ENCODE measurements at regions not wholly inside any gene's neighbourhood (a gene's known extent, or its start where the extent isn't known, plus 50 kb on each side); places are given as distances from the start of the nearest gene placed in this dataset.

GRCh38 chr10:59959504-59960018 is 53.2 kb upstream of the CCDC6 start:
- TF ChIP-seq STAT1 (IDR thresholded peaks at IDR 0.05; ENCODE audit: unreplicated experiment), result no peak
- no peak for TF ChIP-seq CTCF (conservative IDR thresholded peaks at IDR 0.05; ENCODE audit: low read depth in 2 of 2)
- TF ChIP-seq CREB1 (CRISPR knock-in tag; IDR thresholded peaks at IDR 0.05; ENCODE audit: low read depth), result no peak
- TF ChIP-seq, protein P1, sequence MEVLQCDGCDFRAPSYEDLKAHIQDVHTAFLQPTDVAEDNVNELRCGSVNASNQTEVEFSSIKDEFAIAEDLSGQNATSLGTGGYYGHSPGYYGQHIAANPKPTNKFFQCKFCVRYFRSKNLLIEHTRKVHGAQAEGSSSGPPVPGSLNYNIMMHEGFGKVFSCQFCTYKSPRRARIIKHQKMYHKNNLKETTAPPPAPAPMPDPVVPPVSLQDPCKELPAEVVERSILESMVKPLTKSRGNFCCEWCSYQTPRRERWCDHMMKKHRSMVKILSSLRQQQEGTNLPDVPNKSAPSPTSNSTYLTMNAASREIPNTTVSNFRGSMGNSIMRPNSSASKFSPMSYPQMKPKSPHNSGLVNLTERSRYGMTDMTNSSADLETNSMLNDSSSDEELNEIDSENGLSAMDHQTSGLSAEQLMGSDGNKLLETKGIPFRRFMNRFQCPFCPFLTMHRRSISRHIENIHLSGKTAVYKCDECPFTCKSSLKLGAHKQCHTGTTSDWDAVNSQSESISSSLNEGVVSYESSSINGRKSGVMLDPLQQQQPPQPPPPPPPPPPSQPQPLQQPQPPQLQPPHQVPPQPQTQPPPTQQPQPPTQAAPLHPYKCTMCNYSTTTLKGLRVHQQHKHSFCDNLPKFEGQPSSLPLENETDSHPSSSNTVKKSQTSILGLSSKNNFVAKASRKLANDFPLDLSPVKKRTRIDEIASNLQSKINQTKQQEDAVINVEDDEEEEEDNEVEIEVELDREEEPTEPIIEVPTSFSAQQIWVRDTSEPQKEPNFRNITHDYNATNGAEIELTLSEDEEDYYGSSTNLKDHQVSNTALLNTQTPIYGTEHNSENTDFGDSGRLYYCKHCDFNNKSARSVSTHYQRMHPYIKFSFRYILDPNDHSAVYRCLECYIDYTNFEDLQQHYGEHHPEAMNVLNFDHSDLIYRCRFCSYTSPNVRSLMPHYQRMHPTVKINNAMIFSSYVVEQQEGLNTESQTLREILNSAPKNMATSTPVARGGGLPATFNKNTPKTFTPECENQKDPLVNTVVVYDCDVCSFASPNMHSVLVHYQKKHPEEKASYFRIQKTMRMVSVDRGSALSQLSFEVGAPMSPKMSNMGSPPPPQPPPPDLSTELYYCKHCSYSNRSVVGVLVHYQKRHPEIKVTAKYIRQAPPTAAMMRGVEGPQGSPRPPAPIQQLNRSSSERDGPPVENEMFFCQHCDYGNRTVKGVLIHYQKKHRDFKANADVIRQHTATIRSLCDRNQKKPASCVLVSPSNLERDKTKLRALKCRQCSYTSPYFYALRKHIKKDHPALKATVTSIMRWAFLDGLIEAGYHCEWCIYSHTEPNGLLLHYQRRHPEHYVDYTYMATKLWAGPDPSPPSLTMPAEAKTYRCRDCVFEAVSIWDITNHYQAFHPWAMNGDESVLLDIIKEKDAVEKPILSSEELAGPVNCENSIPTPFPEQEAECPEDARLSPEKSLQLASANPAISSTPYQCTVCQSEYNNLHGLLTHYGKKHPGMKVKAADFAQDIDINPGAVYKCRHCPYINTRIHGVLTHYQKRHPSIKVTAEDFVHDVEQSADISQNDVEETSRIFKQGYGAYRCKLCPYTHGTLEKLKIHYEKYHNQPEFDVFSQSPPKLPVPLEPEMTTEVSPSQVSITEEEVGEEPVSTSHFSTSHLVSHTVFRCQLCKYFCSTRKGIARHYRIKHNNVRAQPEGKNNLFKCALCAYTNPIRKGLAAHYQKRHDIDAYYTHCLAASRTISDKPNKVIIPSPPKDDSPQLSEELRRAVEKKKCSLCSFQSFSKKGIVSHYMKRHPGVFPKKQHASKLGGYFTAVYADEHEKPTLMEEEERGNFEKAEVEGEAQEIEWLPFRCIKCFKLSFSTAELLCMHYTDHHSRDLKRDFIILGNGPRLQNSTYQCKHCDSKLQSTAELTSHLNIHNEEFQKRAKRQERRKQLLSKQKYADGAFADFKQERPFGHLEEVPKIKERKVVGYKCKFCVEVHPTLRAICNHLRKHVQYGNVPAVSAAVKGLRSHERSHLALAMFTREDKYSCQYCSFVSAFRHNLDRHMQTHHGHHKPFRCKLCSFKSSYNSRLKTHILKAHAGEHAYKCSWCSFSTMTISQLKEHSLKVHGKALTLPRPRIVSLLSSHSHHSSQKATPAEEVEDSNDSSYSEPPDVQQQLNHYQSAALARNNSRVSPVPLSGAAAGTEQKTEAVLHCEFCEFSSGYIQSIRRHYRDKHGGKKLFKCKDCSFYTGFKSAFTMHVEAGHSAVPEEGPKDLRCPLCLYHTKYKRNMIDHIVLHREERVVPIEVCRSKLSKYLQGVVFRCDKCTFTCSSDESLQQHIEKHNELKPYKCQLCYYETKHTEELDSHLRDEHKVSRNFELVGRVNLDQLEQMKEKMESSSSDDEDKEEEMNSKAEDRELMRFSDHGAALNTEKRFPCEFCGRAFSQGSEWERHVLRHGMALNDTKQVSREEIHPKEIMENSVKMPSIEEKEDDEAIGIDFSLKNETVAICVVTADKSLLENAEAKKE (CRISPR knock-in tag; IDR thresholded peaks at IDR 0.05), result no peak
- TF ChIP-seq ZNF331 (CRISPR knock-in tag; IDR thresholded peaks at IDR 0.05; ENCODE audit: low read depth), result no peak
- no peak for TF ChIP-seq REST (IDR thresholded peaks at IDR 0.05; ENCODE audit: unreplicated experiment)
- no peak for TF ChIP-seq ZNF114 (CRISPR knock-in tag; IDR thresholded peaks at IDR 0.05)
- H3K4me1 ChIP-seq (ENCODE audit: insufficient read depth), result no peaks in the 10 kb centered on the region
- no peaks in the 10 kb centered on the region for H3K36me3 ChIP-seq (ENCODE audit: insufficient read depth)
- peak overlapping the region; percentile 76 for H2AFZ ChIP-seq
- no peaks in the 10 kb centered on the region for H3F3A ChIP-seq (replicated peaks; ENCODE audit: low read depth)
- H3K4me2 ChIP-seq, result no peak overlapping the region
- H3K27ac ChIP-seq (ENCODE audit: low read depth), result no peak overlapping the region
- Mint-ChIP-seq H3K36me3 (ENCODE audit: low read depth) (no peaks in the 10 kb centered on the region), H3K4me1 (peaks cover 8% of the 10 kb centered on the region), H3K4me3 (no peak overlapping the region), H3K27me3 (ENCODE audit: insufficient read depth, low read depth, poor library complexity) (no peaks in the 10 kb centered on the region), H3K9me3 (no peaks in the 10 kb centered on the region), H3K27ac (no peak overlapping the region; the same call in 1 of the 2 replicates)
- no peaks in the 10 kb centered on the region for H3K9me2 ChIP-seq (ENCODE audit: insufficient read depth)
- H3K79me2 ChIP-seq (replicated peaks; ENCODE audit: insufficient read depth), result no peaks in the 10 kb centered on the region
- H4K20me1 ChIP-seq (replicated peaks; ENCODE audit: insufficient read depth), result no peaks in the 10 kb centered on the region
- ATAC-seq (no peak), DNase-seq (ENCODE audit: low spot score) (no peak)
- H3K4me3 ChIP-seq, result no peak overlapping the region
- H3K27me3 ChIP-seq (ENCODE audit: insufficient read depth), result no peaks in the 10 kb centered on the region

All from GM23338 (cell line).